Spleen (tissue), 7 donors: ENCODE measurements at regions not wholly inside any gene's neighbourhood (a gene's known extent, or its start where the extent isn't known, plus 50 kb on each side); places are given as distances from the start of the nearest gene placed in this dataset.

Experiments
- POLR2A ChIP-seq, 3 donors: fragments of 450-650 bp; IDR thresholded peaks; one replicate each; pipeline ENCODE4 v1.5.1; 2017; ENCODE audit warnings: antibody characterized with exemption in 3 of 3, mild to moderate bottlenecking in 1 of 3
- POLR2AphosphoS5 ChIP-seq, 3 donors: sonication (generic); formaldehyde crosslinking; IDR thresholded peaks; one replicate each; pipeline ENCODE4 v1.5.1; 2017; ENCODE audit warnings: antibody characterized with exemption in 3 of 3
- TF ChIP-seq, protein P1 (sequence below), 11 experiments: fragments of 200-600 bp in 7 of 11; fragments of 450-650 bp in 4 of 11; sonication (generic) in 4 of 11; IDR thresholded peaks in 8 of 11; conservative IDR thresholded peaks in 3 of 11; 1 replicate in 7 of 11; 2 replicates in 4 of 11; pipeline versions ENCODE4 v1.4.0 to v1.8.0; 2016 to 2021; ENCODE audit warnings: antibody characterized with exemption in 11 of 11, inconsistent platforms in 4 of 11, mild to moderate bottlenecking in 1 of 11
- donor health status: DM: no; HTN: no; CAD: no; lungs with moderate emphysema.
- donor health status: DM: no; HTN: no; CAD: no.
- donor health status: DM: no; HTN: no; CAD: no.

- TF ChIP-seq, protein P1, sequence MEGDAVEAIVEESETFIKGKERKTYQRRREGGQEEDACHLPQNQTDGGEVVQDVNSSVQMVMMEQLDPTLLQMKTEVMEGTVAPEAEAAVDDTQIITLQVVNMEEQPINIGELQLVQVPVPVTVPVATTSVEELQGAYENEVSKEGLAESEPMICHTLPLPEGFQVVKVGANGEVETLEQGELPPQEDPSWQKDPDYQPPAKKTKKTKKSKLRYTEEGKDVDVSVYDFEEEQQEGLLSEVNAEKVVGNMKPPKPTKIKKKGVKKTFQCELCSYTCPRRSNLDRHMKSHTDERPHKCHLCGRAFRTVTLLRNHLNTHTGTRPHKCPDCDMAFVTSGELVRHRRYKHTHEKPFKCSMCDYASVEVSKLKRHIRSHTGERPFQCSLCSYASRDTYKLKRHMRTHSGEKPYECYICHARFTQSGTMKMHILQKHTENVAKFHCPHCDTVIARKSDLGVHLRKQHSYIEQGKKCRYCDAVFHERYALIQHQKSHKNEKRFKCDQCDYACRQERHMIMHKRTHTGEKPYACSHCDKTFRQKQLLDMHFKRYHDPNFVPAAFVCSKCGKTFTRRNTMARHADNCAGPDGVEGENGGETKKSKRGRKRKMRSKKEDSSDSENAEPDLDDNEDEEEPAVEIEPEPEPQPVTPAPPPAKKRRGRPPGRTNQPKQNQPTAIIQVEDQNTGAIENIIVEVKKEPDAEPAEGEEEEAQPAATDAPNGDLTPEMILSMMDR (IDR thresholded peaks at IDR 0.05 in 8 of 11, conservative IDR thresholded peaks at IDR 0.05 in 3 of 11), result no peak
- TF ChIP-seq POLR2AphosphoS5 (IDR thresholded peaks at IDR 0.05) (no peak), POLR2A (IDR thresholded peaks at IDR 0.05) (no peak)
Observed at GRCh38 chr2:133718688-133719201, 150.5 kb upstream of the NCKAP5 start.
